Natural killer cell (primary cell): ENCODE measurements at regions not wholly inside any gene's neighbourhood (a gene's known extent, or its start where the extent isn't known, plus 50 kb on each side); places are given as distances from the start of the nearest gene placed in this dataset.

Experiments
- ATAC-seq, 3 donors: fragments of 150-1000 bp in 2 of 3; fragments of 200-7000 bp in 1 of 3; cut with Tn5 transposase; 1 replicate in 1 of 3; 2 replicates in 2 of 3; pipeline ENCODE4 v1.10.0; 2021; ENCODE audit warnings: mild to moderate bottlenecking in 2 of 3, moderate library complexity in 2 of 3
- DNase-seq, 2 donors: peaks; one replicate each; pipeline versions ENCODE4 v3.0.0 to v3.0.0-alpha.2; 2013 to 2021; ENCODE audit warnings: mixed read lengths in 1 of 2
- H3K27ac ChIP-seq: one replicate; pipeline ENCODE4 v1.5.1; 2013; ENCODE audit warnings: mild to moderate bottlenecking, low read length
- H3K27me3 ChIP-seq: one replicate; pipeline ENCODE4 v1.6.1; 2013; ENCODE audit warnings: low read length; ENCODE audit not compliant: control insufficient read depth, insufficient read depth
- H3K36me3 ChIP-seq: one replicate; pipeline ENCODE4 v1.6.1; 2013; ENCODE audit warnings: low read length; ENCODE audit not compliant: control insufficient read depth, insufficient read depth
- H3K4me1 ChIP-seq: one replicate; pipeline ENCODE4 v1.6.1; 2013; ENCODE audit warnings: low read length; ENCODE audit not compliant: control insufficient read depth, insufficient read depth
- H3K4me3 ChIP-seq: one replicate; pipeline ENCODE4 v1.5.1; 2013; ENCODE audit warnings: low read length
- H3K9me3 ChIP-seq: one replicate; pipeline ENCODE4 v1.6.1; 2013; ENCODE audit warnings: low read length; ENCODE audit not compliant: control insufficient read depth, insufficient read depth
- H3K27ac Mint-ChIP-seq, 2 donors: one replicate each; pipeline ENCODE4 v1.8.0; 2022; ENCODE audit warnings: mild to moderate bottlenecking in 2 of 2, mixed read lengths in 2 of 2, moderate library complexity in 1 of 2
- H3K27me3 Mint-ChIP-seq, 2 donors: one replicate each; pipeline ENCODE4 v1.8.0; 2022; ENCODE audit warnings: low read depth in 2 of 2, mixed read lengths in 2 of 2
- H3K36me3 Mint-ChIP-seq: one replicate; pipeline ENCODE4 v1.8.0; 2022; ENCODE audit warnings: mixed read lengths
- H3K4me1 Mint-ChIP-seq, 2 donors: one replicate each; pipeline ENCODE4 v1.8.0; 2022; ENCODE audit warnings: mixed read lengths in 2 of 2
- H3K4me3 Mint-ChIP-seq: one replicate; pipeline ENCODE4 v1.8.0; 2022; ENCODE audit warnings: mild to moderate bottlenecking, moderate library complexity, mixed read lengths
- H3K9me3 Mint-ChIP-seq, 2 donors: one replicate each; pipeline ENCODE4 v1.8.0; 2022; ENCODE audit warnings: mixed read lengths in 2 of 2
- WGBS: methylation state at CpG from one replicate; pipeline ENCODE4 v1.1.7; 2013; ENCODE audit warnings: missing lambda C conversion rate; ENCODE audit not compliant: insufficient coverage; 5-methylcytosine and 5-hydroxymethylcytosine counted together
- intact Hi-C: fragments of 100-400 bp; cut with micrococcal nuclease; formaldehyde crosslinking; loops from one replicate; pipeline ENCODE4 v1.14.2; 2022
- TF ChIP-seq, protein P1 (sequence below): fragments of 200-600 bp; IDR thresholded peaks from one replicate; pipeline ENCODE4 v1.8.0; 2022; ENCODE audit warnings: antibody characterized with exemption

DNA sequence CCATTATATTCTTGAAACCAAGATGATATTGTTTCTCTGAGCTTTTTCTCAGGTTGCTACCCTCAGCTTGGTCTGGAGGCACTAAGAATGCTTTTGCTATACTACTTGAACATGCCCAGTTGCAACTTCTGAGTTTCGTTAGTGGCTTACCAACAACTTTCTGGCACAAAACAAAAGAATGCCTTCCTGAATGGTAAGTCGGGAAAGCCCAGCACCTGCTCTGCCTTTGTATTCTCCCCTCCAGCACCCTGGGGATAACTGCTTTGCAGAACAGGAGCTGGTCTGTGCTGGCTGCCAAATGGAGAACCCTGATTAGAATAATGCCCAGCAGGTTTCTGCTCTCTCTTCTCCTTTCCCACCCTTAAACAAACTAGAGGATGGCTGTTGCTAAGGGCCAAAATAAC, 149.3 kb downstream of the TGFB2 start:
- DNase-seq = no peak
- Mint-ChIP-seq H3K36me3 (no peaks in the 10 kb centered on the region), H3K4me1 (peaks cover 0 to 5% of the 10 kb centered on the region in 2 donors), H3K4me3 (no peak overlapping the region), H3K9me3 (peaks cover 7 to 9% of the 10 kb centered on the region in 2 donors), H3K27me3 (no peaks in the 10 kb centered on the region), H3K27ac (no peak overlapping the region)
- ATAC-seq = no peak
- intact Hi-C loops = no loop called here
- no peaks in the 10 kb centered on the region for H3K27me3 ChIP-seq
- WGBS = 75% methylated on average over 2 of the region's 2 CpGs
- TF ChIP-seq, protein P1, sequence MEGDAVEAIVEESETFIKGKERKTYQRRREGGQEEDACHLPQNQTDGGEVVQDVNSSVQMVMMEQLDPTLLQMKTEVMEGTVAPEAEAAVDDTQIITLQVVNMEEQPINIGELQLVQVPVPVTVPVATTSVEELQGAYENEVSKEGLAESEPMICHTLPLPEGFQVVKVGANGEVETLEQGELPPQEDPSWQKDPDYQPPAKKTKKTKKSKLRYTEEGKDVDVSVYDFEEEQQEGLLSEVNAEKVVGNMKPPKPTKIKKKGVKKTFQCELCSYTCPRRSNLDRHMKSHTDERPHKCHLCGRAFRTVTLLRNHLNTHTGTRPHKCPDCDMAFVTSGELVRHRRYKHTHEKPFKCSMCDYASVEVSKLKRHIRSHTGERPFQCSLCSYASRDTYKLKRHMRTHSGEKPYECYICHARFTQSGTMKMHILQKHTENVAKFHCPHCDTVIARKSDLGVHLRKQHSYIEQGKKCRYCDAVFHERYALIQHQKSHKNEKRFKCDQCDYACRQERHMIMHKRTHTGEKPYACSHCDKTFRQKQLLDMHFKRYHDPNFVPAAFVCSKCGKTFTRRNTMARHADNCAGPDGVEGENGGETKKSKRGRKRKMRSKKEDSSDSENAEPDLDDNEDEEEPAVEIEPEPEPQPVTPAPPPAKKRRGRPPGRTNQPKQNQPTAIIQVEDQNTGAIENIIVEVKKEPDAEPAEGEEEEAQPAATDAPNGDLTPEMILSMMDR = no peak
- no peaks in the 10 kb centered on the region for H3K36me3 ChIP-seq
- H3K27ac ChIP-seq = no peak overlapping the region
- H3K9me3 ChIP-seq = no peaks in the 10 kb centered on the region
- H3K4me1 ChIP-seq = no peaks in the 10 kb centered on the region
- no peak overlapping the region for H3K4me3 ChIP-seq

DNA sequence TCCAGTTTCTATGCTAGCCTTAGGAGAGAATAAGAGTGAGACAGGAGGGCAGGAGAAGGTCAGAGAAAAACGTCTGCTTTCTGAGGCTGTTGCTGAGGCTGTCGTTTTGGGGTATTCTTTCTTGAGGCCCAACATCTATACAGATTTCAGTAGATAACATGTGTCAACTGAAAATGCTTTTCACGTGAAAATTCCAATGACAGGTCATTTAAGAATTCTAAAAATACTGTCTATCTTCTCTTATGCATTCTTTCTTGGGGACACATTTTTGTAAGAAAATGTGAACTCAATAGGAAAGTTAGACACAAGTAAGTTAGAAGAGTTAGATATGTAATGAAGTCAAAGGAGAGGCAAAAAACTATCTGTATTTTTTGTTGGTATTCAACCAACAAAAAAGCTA, 150.8 kb downstream of the TGFB2 start:
- Mint-ChIP-seq H3K4me3 (no peak overlapping the region), H3K9me3 (peaks cover 4 to 6% of the 10 kb centered on the region in 2 donors), H3K36me3 (no peaks in the 10 kb centered on the region), H3K27me3 (no peaks in the 10 kb centered on the region), H3K4me1 (peaks cover 0 to 5% of the 10 kb centered on the region in 2 donors), H3K27ac (no peak overlapping the region)
- no peak overlapping the region for H3K27ac ChIP-seq
- ATAC-seq = no peak
- H3K4me3 ChIP-seq = no peak overlapping the region
- H3K9me3 ChIP-seq = no peaks in the 10 kb centered on the region
- intact Hi-C loops = no loop called here
- WGBS = 86% methylated on average over 3 of the region's 3 CpGs
- no peaks in the 10 kb centered on the region for H3K4me1 ChIP-seq
- DNase-seq = no peak
- H3K27me3 ChIP-seq = no peaks in the 10 kb centered on the region
- H3K36me3 ChIP-seq = no peaks in the 10 kb centered on the region
- TF ChIP-seq, protein P1 = no peak

DNA sequence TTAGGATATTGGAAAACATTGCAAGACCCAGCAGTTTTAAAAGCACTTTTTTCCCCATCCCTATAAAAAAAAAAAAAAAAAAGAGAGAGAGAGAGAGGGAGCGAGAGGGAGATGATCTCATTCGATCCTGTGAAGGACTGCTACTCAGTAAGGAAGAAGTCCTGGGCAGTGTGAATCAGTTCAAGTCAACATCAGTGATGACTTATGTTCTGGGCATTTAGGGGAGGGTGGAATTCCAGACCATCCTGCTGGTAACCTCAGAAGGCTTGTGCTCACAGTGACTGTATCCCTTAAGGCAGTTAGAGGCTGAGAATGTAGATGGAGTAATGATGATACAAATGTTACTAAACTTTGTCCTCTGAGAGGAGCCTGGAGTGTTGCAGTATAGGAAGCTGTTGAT, 151.4 kb downstream of the TGFB2 start:
- H3K27me3 ChIP-seq = no peaks in the 10 kb centered on the region
- DNase-seq = no peak
- H3K4me3 ChIP-seq = no peak overlapping the region
- Mint-ChIP-seq H3K9me3 (peaks cover 4 to 8% of the 10 kb centered on the region in 2 donors), H3K36me3 (no peaks in the 10 kb centered on the region), H3K27ac (no peak overlapping the region), H3K27me3 (no peaks in the 10 kb centered on the region), H3K4me1 (peaks cover 0 to 5% of the 10 kb centered on the region in 2 donors), H3K4me3 (no peak overlapping the region)
- H3K27ac ChIP-seq = no peak overlapping the region
- no peak for ATAC-seq
- no peaks in the 10 kb centered on the region for H3K9me3 ChIP-seq
- WGBS = 90% methylated on average over 2 of the region's 2 CpGs
- H3K36me3 ChIP-seq = no peaks in the 10 kb centered on the region
- no peaks in the 10 kb centered on the region for H3K4me1 ChIP-seq
- intact Hi-C loops = no loop called here
- TF ChIP-seq, protein P1 = no peak
